Endothelial cell of umbilical vein (primary cell): ENCODE measurements at regions not wholly inside any gene's neighbourhood (a gene's known extent, or its start where the extent isn't known, plus 50 kb on each side); places are given as distances from the start of the nearest gene placed in this dataset.

Experiments used
- BruUV-seq: library from RNA; stranded (reverse); fragments of 400-500 nt; replicated peaks from 2 replicates; lab custom pipeline; 2021; lab: Mats Ljungman, UMichigan
- CTCF ChIA-PET: fragments of 300-600, 350-600 bp; sonication (Branson Sonifier 250); formaldehyde crosslinking; loops from one replicate; lab custom pipeline; 2021; ENCODE audit warnings: antibody characterized with exemption, inconsistent platforms; lab: Charles Lee
- POLR2A ChIA-PET: fragments of 300-600, 350-600 bp; sonication (Branson Sonifier 250); formaldehyde crosslinking; loops from one replicate; lab custom pipeline; 2021; ENCODE audit warnings: antibody characterized with exemption, inconsistent platforms; lab: Charles Lee
- DNase-seq: peaks from one replicate; pipeline ENCODE4 v3.0.0-alpha.2; 2011; ENCODE audit warnings: low read depth, low spot score
- FAIRE-seq: peaks from 2 replicates; lab custom pipeline; 2011; peaks lifted over from hg19 to GRCh38; lab: Jason Lieb, UNC
- H2AFZ ChIP-seq: 2 replicates; pipeline ENCODE4 v1.6.0; 2012; ENCODE audit warnings: low read depth, low read length, control low read depth, inconsistent platforms
- H3K27ac ChIP-seq: 2 replicates; pipeline ENCODE4 v1.5.1; 2011; ENCODE audit warnings: low read depth, mild to moderate bottlenecking, control low read depth, low read length, moderate library complexity; ENCODE audit not compliant: insufficient read depth
- H3K27me3 ChIP-seq, 2 experiments: 2 replicates each; pipeline versions ENCODE4 v1.6.0 to v1.6.1; 2011; ENCODE audit warnings: low read length in 2 of 2, mixed read lengths in 1 of 2; ENCODE audit not compliant: control insufficient read depth in 2 of 2, insufficient read depth in 2 of 2
- H3K36me3 ChIP-seq, 2 experiments: 2 replicates in 1 of 2; 3 replicates in 1 of 2; pipeline ENCODE4 v1.5.1; 2011; ENCODE audit warnings: low read length in 2 of 2, mild to moderate bottlenecking in 1 of 2, moderate library complexity in 1 of 2; ENCODE audit not compliant: control insufficient read depth in 2 of 2, insufficient read depth in 2 of 2; ENCODE audit errors: extremely low read depth in 1 of 2
- H3K4me1 ChIP-seq: 3 replicates; pipeline ENCODE4 v1.5.1; 2011; ENCODE audit warnings: mild to moderate bottlenecking, low read length; ENCODE audit not compliant: control insufficient read depth, insufficient read depth; ENCODE audit errors: extremely low read depth
- H3K4me2 ChIP-seq: 2 replicates; pipeline ENCODE4 v1.6.1; 2011; ENCODE audit warnings: low read length, control low read depth, mixed read lengths; ENCODE audit not compliant: insufficient read depth
- H3K4me3 ChIP-seq, 3 experiments: fragments of 200-600 bp in 1 of 3; sonication (generic), shearing (Covaris generic) in 1 of 3; replicated peaks in 1 of 3; 2 replicates each; pipeline ENCODE4 v1.5.1; 2011 to 2016; ENCODE audit warnings: control low read depth in 3 of 3, low read length in 3 of 3, mild to moderate bottlenecking in 2 of 3, inconsistent platforms in 1 of 3, low read depth in 1 of 3, moderate library complexity in 1 of 3; ENCODE audit not compliant: insufficient read depth in 1 of 3
- H3K79me2 ChIP-seq: 2 replicates; pipeline ENCODE4 v1.6.0; 2012; ENCODE audit warnings: low read length, inconsistent platforms; ENCODE audit not compliant: control insufficient read depth, insufficient read depth
- H3K9ac ChIP-seq: replicated peaks from 2 replicates; pipeline ENCODE3; 2011; ENCODE audit warnings: low read length, control low read depth; ENCODE audit not compliant: insufficient read depth; ENCODE audit errors: extremely low read depth
- H3K9me1 ChIP-seq: replicated peaks from 3 replicates; pipeline ENCODE4 v1.6.0; 2011; ENCODE audit warnings: mild to moderate bottlenecking, low read length; ENCODE audit not compliant: control insufficient read depth, insufficient read depth; ENCODE audit errors: extremely low read depth
- H3K9me3 ChIP-seq: replicated peaks from 2 replicates; pipeline ENCODE4 v1.5.1; 2012; ENCODE audit warnings: low read length, inconsistent platforms; ENCODE audit not compliant: control insufficient read depth, insufficient read depth
- H4K20me1 ChIP-seq: replicated peaks from 2 replicates; pipeline ENCODE3; 2011; ENCODE audit warnings: mild to moderate bottlenecking, low read length; ENCODE audit not compliant: control insufficient read depth, insufficient read depth; ENCODE audit errors: extremely low read depth
- CTCF ChIP-seq, 2 donors: IDR thresholded peaks; 1 replicate in 1 of 2; 2 replicates in 1 of 2; pipeline ENCODE4 v1.5.1; 2011; ENCODE audit warnings: low read length in 2 of 2, mild to moderate bottlenecking in 2 of 2, moderate library complexity in 2 of 2, control low read depth in 1 of 2, inconsistent platforms in 1 of 2, low read depth in 1 of 2; ENCODE audit not compliant: insufficient read depth in 1 of 2; ENCODE audit errors: extremely low read depth in 1 of 2
- EZH2 ChIP-seq: IDR thresholded peaks from 2 replicates; pipeline ENCODE4 v1.6.1; 2012; ENCODE audit warnings: borderline replicate concordance, low read depth, mild to moderate bottlenecking, moderate library complexity, low read length, inconsistent platforms; ENCODE audit not compliant: severe bottlenecking
- FOS ChIP-seq: IDR thresholded peaks from 2 replicates; pipeline ENCODE4 v1.6.1; 2011; ENCODE audit warnings: mild to moderate bottlenecking, low read length, moderate library complexity, borderline replicate concordance; ENCODE audit not compliant: insufficient read depth
- GATA2 ChIP-seq: IDR thresholded peaks from 2 replicates; pipeline ENCODE4 v1.7.0; 2011; ENCODE audit warnings: low read depth, mild to moderate bottlenecking, moderate library complexity, mixed read lengths, low read length; ENCODE audit not compliant: insufficient read length, insufficient read depth
- JUN ChIP-seq: IDR thresholded peaks from 2 replicates; pipeline ENCODE4 v1.6.1; 2011; ENCODE audit warnings: borderline replicate concordance, low read depth; ENCODE audit not compliant: insufficient read length, insufficient read depth
- MAX ChIP-seq: IDR thresholded peaks from 2 replicates; pipeline ENCODE4 v1.6.1; 2011; ENCODE audit not compliant: insufficient read depth, insufficient read length
- MYC ChIP-seq: IDR thresholded peaks from one replicate; pipeline ENCODE4 v1.6.1; 2011; ENCODE audit warnings: mild to moderate bottlenecking, low read depth, low read length
- POLR2A ChIP-seq: IDR thresholded peaks from 2 replicates; pipeline ENCODE4 v1.6.1; 2012; ENCODE audit warnings: low read depth, mild to moderate bottlenecking, control low read depth, low read length
- POLR2AphosphoS5 ChIP-seq: IDR thresholded peaks from 2 replicates; pipeline ENCODE4 v1.6.1; 2012; ENCODE audit warnings: low read depth, mild to moderate bottlenecking, control low read depth, low read length, moderate library complexity; ENCODE audit not compliant: insufficient read depth
- dilution Hi-C: fragments of 300-500 bp; cut with MboI; formaldehyde crosslinking; loops from one replicate; pipeline ENCODE4 v1.15.0; 2019; ENCODE audit warnings: low sequenced_read_pairs; ENCODE audit not compliant: extremely low pct_ligation_motif_present
- intact Hi-C: fragments of 100-400 bp; cut with micrococcal nuclease; formaldehyde crosslinking; loops from one replicate; pipeline ENCODE4 v1.10.0; 2022

GRCh38 chr4:160296476-160296875 lies 1193.6 kb downstream of the RAPGEF2 start:
- ChIA-PET CTCF (no interaction called here), POLR2A (no interaction called here)
- Histone ChIP-seq H3K4me3 (no peak overlapping the region), H3K9me1 (no peaks in the 10 kb centered on the region), H3K4me1 (no peaks in the 10 kb centered on the region), H3K27ac (no peak overlapping the region), H3K4me2 (no peak overlapping the region), H3K9me3 (peaks cover 2% of the 10 kb centered on the region), H3K27me3 (no peaks in the 10 kb centered on the region), H3K9ac (no peak overlapping the region), H2AFZ (no peak overlapping the region), H4K20me1 (no peaks in the 10 kb centered on the region), H3K36me3 (no peaks in the 10 kb centered on the region), H3K79me2 (no peaks in the 10 kb centered on the region)
- intact Hi-C loops = no loop called here
- BruUV-seq = no TSS peak
- dilution Hi-C loops = no loop called here
- FAIRE-seq (no peak), DNase-seq (no peak)
- TF ChIP-seq JUN (no peak), POLR2AphosphoS5 (no peak), FOS (no peak), POLR2A (no peak), GATA2 (no peak), CTCF (IDR thresholded peaks at IDR 0.05; ENCODE audit: extremely low read depth in 1 of 2, insufficient read depth in 1 of 2, low read depth in 1 of 2, low read length in 2 of 2) (no peak), EZH2 (no peak), MYC (no peak), MAX (no peak)
